HEK293 (cell line): ENCODE measurements at regions not wholly inside any gene's neighbourhood (a gene's known extent, or its start where the extent isn't known, plus 50 kb on each side); places are given as distances from the start of the nearest gene placed in this dataset.

Source experiments
- CTCF ChIP-seq: fragments of 450-650 bp; formaldehyde crosslinking; IDR thresholded peaks from 2 replicates; pipeline ENCODE4 v1.5.1; 2016; ENCODE audit warnings: missing biosample characterization, missing genetic modification characterization
- INSM2 ChIP-seq: fragments of 450-650 bp; formaldehyde crosslinking; IDR thresholded peaks from 2 replicates; pipeline ENCODE4 v1.5.1; 2016; ENCODE audit warnings: missing biosample characterization, missing genetic modification characterization
- MZF1 ChIP-seq: fragments of 450-650 bp; formaldehyde crosslinking; IDR thresholded peaks from 2 replicates; pipeline ENCODE4 v1.5.1; 2017; ENCODE audit warnings: missing biosample characterization, missing genetic modification characterization, borderline replicate concordance
- REST ChIP-seq: fragments of 450-650 bp; formaldehyde crosslinking; IDR thresholded peaks from 2 replicates; pipeline ENCODE4 v1.5.1; 2016; ENCODE audit warnings: missing biosample characterization, missing genetic modification characterization
- ZNF175 ChIP-seq: fragments of 450-650 bp; formaldehyde crosslinking; IDR thresholded peaks from 2 replicates; pipeline ENCODE4 v1.5.1; 2016; ENCODE audit warnings: missing biosample characterization, missing genetic modification characterization
- ZNF280D ChIP-seq: fragments of 450-650 bp; formaldehyde crosslinking; IDR thresholded peaks from 2 replicates; pipeline ENCODE4 v1.5.1; 2016; ENCODE audit warnings: missing biosample characterization, missing genetic modification characterization
- ZNF324 ChIP-seq: fragments of 450-650 bp; formaldehyde crosslinking; IDR thresholded peaks from 2 replicates; pipeline ENCODE4 v1.5.1; 2016; ENCODE audit warnings: missing biosample characterization, missing genetic modification characterization
- ZNF350 ChIP-seq: fragments of 450-650 bp; formaldehyde crosslinking; IDR thresholded peaks from 2 replicates; pipeline ENCODE4 v1.5.0; 2017; ENCODE audit warnings: missing biosample characterization, mild to moderate bottlenecking, missing genetic modification characterization
- ZNF600 ChIP-seq: fragments of 450-650 bp; formaldehyde crosslinking; IDR thresholded peaks from 2 replicates; pipeline ENCODE4 v1.5.1; 2016; ENCODE audit warnings: missing biosample characterization, missing genetic modification characterization
- ZNF639 ChIP-seq: fragments of 450-650 bp; formaldehyde crosslinking; IDR thresholded peaks from 2 replicates; pipeline ENCODE4 v1.5.1; 2016; ENCODE audit warnings: missing biosample characterization, missing genetic modification characterization
- ZNF670 ChIP-seq: fragments of 450-650 bp; formaldehyde crosslinking; IDR thresholded peaks from 2 replicates; pipeline ENCODE4 v1.5.1; 2016; ENCODE audit warnings: missing biosample characterization, missing genetic modification characterization, low read depth
- ZNF677 ChIP-seq: fragments of 450-650 bp; IDR thresholded peaks from 2 replicates; pipeline ENCODE4 v1.5.0; 2018; ENCODE audit warnings: missing biosample characterization, mild to moderate bottlenecking, missing genetic modification characterization, moderate library complexity

GRCh38 chr9:68627104-68627503, 77.9 kb upstream of the PIP5K1B start:
- TF ChIP-seq REST (tag by site-specific recombination) (no peak), ZNF280D (no peak), INSM2 (no peak), CTCF (no peak), ZNF175 (tag by site-specific recombination) (no peak), ZNF350 (no peak), ZNF639 (tag by site-specific recombination) (no peak), ZNF670 (tag by site-specific recombination) (no peak), MZF1 (tag by site-specific recombination) (no peak), ZNF677 (tag by site-specific recombination) (no peak), ZNF600 (no peak), ZNF324 (tag by site-specific recombination) (no peak)
